Type B pancreatic cell (in vitro differentiated cells): ENCODE measurements at regions not wholly inside any gene's neighbourhood (a gene's known extent, or its start where the extent isn't known, plus 50 kb on each side); places are given as distances from the start of the nearest gene placed in this dataset.

ENCODE experiments used
- DNase-seq: peaks from one replicate; pipeline ENCODE4 v3.0.0; 2021; ENCODE audit warnings: mixed read lengths; ENCODE audit not compliant: unreplicated experiment; ENCODE audit errors: extremely low spot score
- H3K27ac Mint-ChIP-seq: 2 replicates; pipeline ENCODE4 v1.8.0; 2021; ENCODE audit warnings: mild to moderate bottlenecking, mixed read lengths
- H3K27me3 Mint-ChIP-seq: 2 replicates; pipeline ENCODE4 v1.8.0; 2021; ENCODE audit warnings: mixed read lengths
- H3K36me3 Mint-ChIP-seq: 2 replicates; pipeline ENCODE4 v1.8.0; 2021; ENCODE audit warnings: mixed read lengths
- H3K4me1 Mint-ChIP-seq: one replicate; pipeline ENCODE4 v1.8.0; 2021; ENCODE audit warnings: mixed read lengths; ENCODE audit not compliant: unreplicated experiment
- H3K4me3 Mint-ChIP-seq: 2 replicates; pipeline ENCODE4 v1.8.0; 2021; ENCODE audit warnings: mild to moderate bottlenecking, mixed read lengths
- H3K9me3 Mint-ChIP-seq: 2 replicates; pipeline ENCODE4 v1.8.0; 2021; ENCODE audit warnings: mixed read lengths
- TF ChIP-seq, protein P1 (sequence below): fragments of 200-600 bp; sonication (generic); conservative IDR thresholded peaks from 2 replicates; pipeline ENCODE4 v1.5.0; 2021; ENCODE audit warnings: antibody characterized with exemption, mild to moderate bottlenecking

DNA sequence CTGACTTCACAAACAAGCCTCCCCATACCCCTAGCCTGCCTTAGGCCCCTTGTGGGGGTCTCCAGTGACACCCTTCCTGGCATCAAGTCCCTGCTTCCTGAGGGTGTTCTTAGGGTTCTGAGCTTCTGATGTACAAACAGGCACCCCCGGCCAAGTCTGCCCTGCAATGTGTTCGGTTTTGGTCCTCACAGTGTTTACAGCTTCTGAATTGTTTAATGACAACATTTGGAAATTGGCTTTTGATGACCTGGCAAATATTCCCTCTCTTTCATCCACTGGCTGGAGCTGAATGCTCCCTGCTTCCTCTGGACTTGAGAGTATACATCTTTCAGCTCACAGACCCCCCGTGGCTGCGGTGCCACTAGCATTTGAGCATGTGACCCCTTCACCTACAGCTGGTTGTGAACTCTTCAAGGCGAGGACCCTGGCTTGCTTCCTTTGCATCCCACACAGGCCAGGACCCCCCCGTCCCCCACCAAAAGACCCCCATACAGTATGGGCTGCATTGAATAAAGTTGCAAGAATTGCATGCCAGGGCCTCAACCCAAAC, 180.8 kb downstream of the KATNIP start:
- H3K9me3 Mint-ChIP-seq: no peaks in the 10 kb centered on the region
- no peak for DNase-seq
- H3K36me3 Mint-ChIP-seq: peaks cover 19% of the 10 kb centered on the region
- no peak overlapping the region for H3K27ac Mint-ChIP-seq
- no peaks in the 10 kb centered on the region for H3K27me3 Mint-ChIP-seq
- no peak overlapping the region for H3K4me3 Mint-ChIP-seq
- H3K4me1 Mint-ChIP-seq: peaks cover 15% of the 10 kb centered on the region
- TF ChIP-seq, protein P1, sequence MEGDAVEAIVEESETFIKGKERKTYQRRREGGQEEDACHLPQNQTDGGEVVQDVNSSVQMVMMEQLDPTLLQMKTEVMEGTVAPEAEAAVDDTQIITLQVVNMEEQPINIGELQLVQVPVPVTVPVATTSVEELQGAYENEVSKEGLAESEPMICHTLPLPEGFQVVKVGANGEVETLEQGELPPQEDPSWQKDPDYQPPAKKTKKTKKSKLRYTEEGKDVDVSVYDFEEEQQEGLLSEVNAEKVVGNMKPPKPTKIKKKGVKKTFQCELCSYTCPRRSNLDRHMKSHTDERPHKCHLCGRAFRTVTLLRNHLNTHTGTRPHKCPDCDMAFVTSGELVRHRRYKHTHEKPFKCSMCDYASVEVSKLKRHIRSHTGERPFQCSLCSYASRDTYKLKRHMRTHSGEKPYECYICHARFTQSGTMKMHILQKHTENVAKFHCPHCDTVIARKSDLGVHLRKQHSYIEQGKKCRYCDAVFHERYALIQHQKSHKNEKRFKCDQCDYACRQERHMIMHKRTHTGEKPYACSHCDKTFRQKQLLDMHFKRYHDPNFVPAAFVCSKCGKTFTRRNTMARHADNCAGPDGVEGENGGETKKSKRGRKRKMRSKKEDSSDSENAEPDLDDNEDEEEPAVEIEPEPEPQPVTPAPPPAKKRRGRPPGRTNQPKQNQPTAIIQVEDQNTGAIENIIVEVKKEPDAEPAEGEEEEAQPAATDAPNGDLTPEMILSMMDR: no peak

DNA sequence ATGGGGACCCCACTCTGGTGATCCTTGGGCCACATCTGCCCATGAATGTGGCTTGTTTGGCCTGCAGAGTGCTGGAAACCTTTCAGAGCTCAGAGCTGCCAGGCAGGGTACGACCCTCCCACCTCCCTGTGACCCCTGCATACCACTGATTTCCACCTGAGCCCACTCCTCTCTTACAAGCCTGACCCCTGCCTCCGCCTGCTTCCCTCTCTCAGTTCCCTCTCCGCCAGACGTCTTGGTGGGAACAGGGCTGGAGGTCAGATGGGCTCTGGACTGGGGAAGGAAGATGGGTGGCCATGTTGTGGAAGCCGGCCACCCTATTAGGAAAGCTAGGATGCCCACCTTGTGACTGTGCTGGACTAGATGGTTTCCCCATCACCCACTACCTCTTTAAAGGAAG, 185.1 kb downstream of the KATNIP start:
- Mint-ChIP-seq H3K36me3 (peaks cover 31% of the 10 kb centered on the region), H3K4me1 (peaks cover 34% of the 10 kb centered on the region), H3K27me3 (no peaks in the 10 kb centered on the region), H3K4me3 (no peak overlapping the region), H3K27ac (no peak overlapping the region), H3K9me3 (no peaks in the 10 kb centered on the region)
- no peak for DNase-seq
- TF ChIP-seq, protein P1: no peak

GRCh38 chr16:27736431-27736830, 186.5 kb downstream of the KATNIP start:
- TF ChIP-seq, protein P1: no peak
- H3K27me3 Mint-ChIP-seq: no peaks in the 10 kb centered on the region
- peaks cover 28% of the 10 kb centered on the region for H3K4me1 Mint-ChIP-seq
- DNase-seq: no peak
- peak overlapping the region; percentile 81 for H3K27ac Mint-ChIP-seq
- no peaks in the 10 kb centered on the region for H3K9me3 Mint-ChIP-seq
- no peak overlapping the region for H3K4me3 Mint-ChIP-seq
- peaks cover 32% of the 10 kb centered on the region for H3K36me3 Mint-ChIP-seq

- no peaks in the 10 kb centered on the region for H3K9me3 Mint-ChIP-seq
- no peak overlapping the region for H3K4me3 Mint-ChIP-seq
- H3K27me3 Mint-ChIP-seq: no peaks in the 10 kb centered on the region
- DNase-seq: no peak
- H3K36me3 Mint-ChIP-seq: peaks cover 36% of the 10 kb centered on the region
- H3K27ac Mint-ChIP-seq: peak overlapping the region; percentile 76
- H3K4me1 Mint-ChIP-seq: peaks cover 28% of the 10 kb centered on the region
- TF ChIP-seq, protein P1: no peak
Observed at GRCh38 chr16:27737513-27737912, 187.6 kb downstream of the KATNIP start.
